GM21367 (cell line): ENCODE measurements at regions not wholly inside any gene's neighbourhood (a gene's known extent, or its start where the extent isn't known, plus 50 kb on each side); places are given as distances from the start of the nearest gene placed in this dataset.
"Not testable (repeated sequence)": the region's sequence is repeated elsewhere in the genome, so short reads cannot be mapped to it uniquely, and the experiment has no call there.

ENCODE experiments used
- ATAC-seq: cut with Tn5 transposase; IDR thresholded peaks from one replicate; pipeline ENCODE4 v1.9.1; 2021; ENCODE audit not compliant: unreplicated experiment

GRCh38 chr11:96986516-96986915 is 596.7 kb downstream of the JRKL start:
- no peak for ATAC-seq

- ATAC-seq = no peak
Observed at GRCh38 chr11:96990914-96991313, 601.1 kb downstream of the JRKL start.

GRCh38 chr11:97000481-97000880 is 610.7 kb downstream of the JRKL start:
- ATAC-seq = no peak

GRCh38 chr11:97007283-97007682 is 617.5 kb downstream of the JRKL start:
- no peak for ATAC-seq

GRCh38 chr11:97009613-97010012 is 619.8 kb downstream of the JRKL start:
- no peak for ATAC-seq

- not testable (repeated sequence) for ATAC-seq
Observed at GRCh38 chr11:97010997-97011396, 621.2 kb downstream of the JRKL start.

- ATAC-seq = no peak
Observed at GRCh38 chr11:97015327-97015726, 625.5 kb downstream of the JRKL start.

- no peak for ATAC-seq
Observed at GRCh38 chr11:97019305-97019704, 629.5 kb downstream of the JRKL start.

- ATAC-seq = no peak
Observed at GRCh38 chr11:97019754-97020153, 629.9 kb downstream of the JRKL start.

- ATAC-seq = no peak
Observed at GRCh38 chr11:97022955-97023354, 633.1 kb downstream of the JRKL start.

- ATAC-seq = no peak
Observed at GRCh38 chr11:97028836-97029406, 639.1 kb downstream of the JRKL start.

GRCh38 chr11:97033178-97033577 is 643.4 kb downstream of the JRKL start:
- ATAC-seq = no peak

- no peak for ATAC-seq
Observed at GRCh38 chr11:97048481-97048880, 658.7 kb downstream of the JRKL start.

GRCh38 chr11:97060184-97060583 is 670.4 kb downstream of the JRKL start:
- ATAC-seq = no peak

GRCh38 chr11:97069160-97069559 is 679.3 kb downstream of the JRKL start:
- no peak for ATAC-seq

GRCh38 chr11:97072420-97072819 is 682.6 kb downstream of the JRKL start:
- ATAC-seq = no peak

GRCh38 chr11:97076666-97077065 is 686.9 kb downstream of the JRKL start:
- ATAC-seq = not testable (repeated sequence)

- ATAC-seq = no peak
Observed at GRCh38 chr11:97078443-97078842, 688.6 kb downstream of the JRKL start.

- ATAC-seq = no peak
Observed at GRCh38 chr11:97079244-97079643, 689.4 kb downstream of the JRKL start.

- ATAC-seq = no peak
Observed at GRCh38 chr11:97087419-97087818, 697.6 kb downstream of the JRKL start.

GRCh38 chr11:97092823-97093222 is 703.0 kb downstream of the JRKL start:
- ATAC-seq = no peak

GRCh38 chr11:97102180-97102579 is 712.4 kb downstream of the JRKL start:
- ATAC-seq = not testable (repeated sequence)

GRCh38 chr11:97107604-97108003 is 717.8 kb downstream of the JRKL start:
- no peak for ATAC-seq
